ENCODE measurements at regions not wholly inside any gene's neighbourhood (a gene's known extent, or its start where the extent isn't known, plus 50 kb on each side); places are given as distances from the start of the nearest gene placed in this dataset.
"Not testable (repeated sequence)": the region's sequence is repeated elsewhere in the genome, so short reads cannot be mapped to it uniquely, and the experiment has no call there.

- no peak for TF ChIP-seq CTCF (IDR thresholded peaks at IDR 0.05)
- Mint-ChIP-seq H3K27ac (no peak overlapping the region), H3K27me3 (ENCODE audit: insufficient read depth) (no peaks in the 10 kb centered on the region), H3K36me3 (ENCODE audit: low read depth) (no peaks in the 10 kb centered on the region; the same call in 1 of the 2 replicates), H3K9me3 (peaks cover 50% of the 10 kb centered on the region), H3K4me3 (no peak overlapping the region), H3K4me1 (ENCODE audit: low read depth) (no peaks in the 10 kb centered on the region)
- DNase-seq: no peak
Measured at GRCh38 chr14:43297794-43298193, 1209.3 kb downstream of the FSCB start.

- DNase-seq; H3K36me3 Mint-ChIP-seq (ENCODE audit: low read depth); H3K4me1 Mint-ChIP-seq (ENCODE audit: low read depth); H3K27ac Mint-ChIP-seq; H3K4me3 Mint-ChIP-seq; H3K27me3 Mint-ChIP-seq (ENCODE audit: insufficient read depth): not testable (repeated sequence)
- H3K9me3 Mint-ChIP-seq: peaks cover 48% of the 10 kb centered on the region
Measured at GRCh38 chr14:43296061-43296460, 1211.0 kb downstream of the FSCB start.

GRCh38 chr14:43285575-43285974 lies 1221.5 kb downstream of the FSCB start:
- Mint-ChIP-seq H3K9me3 (peaks cover 22% of the 10 kb centered on the region), H3K27me3 (ENCODE audit: insufficient read depth) (no peaks in the 10 kb centered on the region), H3K36me3 (ENCODE audit: low read depth) (no peaks in the 10 kb centered on the region; the same call in 1 of the 2 replicates), H3K4me3 (no peak overlapping the region), H3K27ac (no peak overlapping the region), H3K4me1 (ENCODE audit: low read depth) (no peaks in the 10 kb centered on the region)
- no peak for DNase-seq
- TF ChIP-seq CTCF (IDR thresholded peaks at IDR 0.05): no peak

- TF ChIP-seq CTCF (IDR thresholded peaks at IDR 0.05): no peak
- H3K4me3 Mint-ChIP-seq: no peak overlapping the region
- H3K27ac Mint-ChIP-seq: no peak overlapping the region
- no peaks in the 10 kb centered on the region for H3K27me3 Mint-ChIP-seq (ENCODE audit: insufficient read depth)
- H3K36me3 Mint-ChIP-seq (ENCODE audit: low read depth): peaks cover 5% of the 10 kb centered on the region; the same call in 1 of the 2 replicates
- no peaks in the 10 kb centered on the region for H3K4me1 Mint-ChIP-seq (ENCODE audit: low read depth)
- peaks cover 33% of the 10 kb centered on the region for H3K9me3 Mint-ChIP-seq
- DNase-seq: no peak
Measured at GRCh38 chr14:43260056-43260455, 1247.0 kb downstream of the FSCB start.

- DNase-seq: no peak
- no peak for TF ChIP-seq CTCF (IDR thresholded peaks at IDR 0.05)
- no peak overlapping the region for H3K27ac Mint-ChIP-seq
- no peak overlapping the region for H3K4me3 Mint-ChIP-seq
- H3K9me3 Mint-ChIP-seq: peaks cover 32% of the 10 kb centered on the region
- H3K4me1 Mint-ChIP-seq (ENCODE audit: low read depth): no peaks in the 10 kb centered on the region
- H3K36me3 Mint-ChIP-seq (ENCODE audit: low read depth): peaks cover 5% of the 10 kb centered on the region; the same call in 1 of the 2 replicates
- H3K27me3 Mint-ChIP-seq (ENCODE audit: insufficient read depth): no peaks in the 10 kb centered on the region
Measured at GRCh38 chr14:43258396-43258795, 1248.7 kb downstream of the FSCB start.

- H3K27ac Mint-ChIP-seq; DNase-seq; H3K27me3 Mint-ChIP-seq (ENCODE audit: insufficient read depth); H3K36me3 Mint-ChIP-seq (ENCODE audit: low read depth); H3K4me1 Mint-ChIP-seq (ENCODE audit: low read depth); H3K4me3 Mint-ChIP-seq: not testable (repeated sequence)
- H3K9me3 Mint-ChIP-seq: peaks cover 27% of the 10 kb centered on the region
Measured at GRCh38 chr14:43256996-43257395, 1250.1 kb downstream of the FSCB start.

- no peak for DNase-seq
- H3K4me1 Mint-ChIP-seq (ENCODE audit: low read depth): no peaks in the 10 kb centered on the region
- no peak overlapping the region for H3K4me3 Mint-ChIP-seq
- no peak for TF ChIP-seq CTCF (IDR thresholded peaks at IDR 0.05)
- H3K27me3 Mint-ChIP-seq (ENCODE audit: insufficient read depth): no peaks in the 10 kb centered on the region
- H3K36me3 Mint-ChIP-seq (ENCODE audit: low read depth): no peaks in the 10 kb centered on the region
- H3K9me3 Mint-ChIP-seq: peaks cover 28% of the 10 kb centered on the region
- no peak overlapping the region for H3K27ac Mint-ChIP-seq
Measured at GRCh38 chr14:43252866-43253265, 1254.2 kb downstream of the FSCB start.

Measured in HFFc6 (cell line).